ENCODE measurements at regions not wholly inside any gene's neighbourhood (a gene's known extent, or its start where the extent isn't known, plus 50 kb on each side); places are given as distances from the start of the nearest gene placed in this dataset.

DNA sequence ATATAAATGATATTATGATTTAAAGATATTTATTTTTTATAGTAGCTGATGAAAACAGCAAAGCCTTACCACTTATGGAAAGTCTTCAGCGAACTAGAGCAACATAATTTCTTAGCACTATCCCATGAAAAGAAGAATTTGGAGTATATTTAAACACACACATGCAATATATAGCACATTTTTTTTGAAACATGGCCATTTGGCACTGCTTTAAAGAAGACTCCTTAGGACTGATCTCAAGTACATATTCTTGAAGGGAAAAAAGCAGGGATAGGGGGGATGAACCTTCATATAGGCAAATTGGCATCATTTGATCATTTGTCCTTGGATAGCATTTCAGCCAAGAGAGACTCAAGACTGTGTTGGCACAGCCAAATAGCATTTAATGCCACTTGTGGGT is 193.3 kb downstream of the ANKRD50 start:
- H3K4me3 Mint-ChIP-seq, result no peak overlapping the region

DNA sequence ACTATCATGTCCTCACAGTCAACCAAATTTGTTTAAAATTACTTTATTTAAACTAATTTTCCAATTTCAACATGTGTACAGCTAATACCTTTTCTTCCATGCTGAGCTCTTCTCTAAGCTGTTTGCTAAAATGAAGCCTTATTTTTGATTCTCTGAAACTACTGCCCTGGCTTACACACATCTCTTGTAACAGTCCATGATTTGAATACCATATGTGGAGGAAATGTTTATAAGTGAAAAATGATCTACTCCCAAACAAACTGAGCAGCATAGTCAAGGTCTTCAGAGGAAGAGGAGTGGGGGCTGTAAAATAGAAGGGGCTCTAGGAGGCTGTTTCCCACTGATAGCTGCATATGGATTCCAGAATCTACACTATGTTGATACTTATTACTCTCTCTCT is 188.7 kb downstream of the ANKRD50 start:
- H3K36me3 Mint-ChIP-seq, result no peaks in the 10 kb centered on the region
- H3K9me3 Mint-ChIP-seq, result peaks cover 0 to 4% of the 10 kb centered on the region in 2 donors
- no peak for ATAC-seq (replicated peaks)

More for the DNA sequence above, 193.3 kb downstream of the ANKRD50 start:
- no peak for ATAC-seq (replicated peaks)
- H3K4me1 Mint-ChIP-seq, result no peaks in the 10 kb centered on the region
- peaks cover 0 to 4% of the 10 kb centered on the region in 2 donors for H3K9me3 Mint-ChIP-seq
- no peaks in the 10 kb centered on the region for H3K27me3 Mint-ChIP-seq
- H3K36me3 Mint-ChIP-seq, result no peaks in the 10 kb centered on the region
- no peak overlapping the region for H3K27ac Mint-ChIP-seq
- no peak for DNase-seq

DNA sequence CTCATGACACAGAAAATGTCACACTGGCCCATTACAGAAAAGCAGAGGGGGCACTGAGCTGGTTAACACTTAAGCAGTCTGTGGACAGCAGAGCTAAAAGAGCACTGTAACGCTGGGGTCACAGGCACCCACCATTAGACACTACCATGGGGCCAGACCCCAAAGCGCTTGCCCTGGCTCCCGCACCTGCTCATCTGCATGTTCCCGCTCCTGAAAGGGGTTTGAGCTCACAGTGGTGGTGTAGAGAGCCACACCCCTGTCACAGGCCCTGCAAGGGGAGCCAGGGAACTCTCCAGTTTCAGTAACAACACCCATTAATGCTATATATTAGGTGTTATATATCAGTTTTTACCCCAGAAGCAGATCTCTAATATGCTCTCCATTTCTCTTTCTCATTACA is 187.0 kb downstream of the ANKRD50 start:
- ATAC-seq (replicated peaks), result no peak
- no peak overlapping the region for H3K27ac Mint-ChIP-seq

More for the DNA sequence above, 188.7 kb downstream of the ANKRD50 start:
- Mint-ChIP-seq H3K4me3 (no peak overlapping the region), H3K4me1 (no peaks in the 10 kb centered on the region), H3K27me3 (no peaks in the 10 kb centered on the region), H3K27ac (no peak overlapping the region)
- no peak for DNase-seq

DNA sequence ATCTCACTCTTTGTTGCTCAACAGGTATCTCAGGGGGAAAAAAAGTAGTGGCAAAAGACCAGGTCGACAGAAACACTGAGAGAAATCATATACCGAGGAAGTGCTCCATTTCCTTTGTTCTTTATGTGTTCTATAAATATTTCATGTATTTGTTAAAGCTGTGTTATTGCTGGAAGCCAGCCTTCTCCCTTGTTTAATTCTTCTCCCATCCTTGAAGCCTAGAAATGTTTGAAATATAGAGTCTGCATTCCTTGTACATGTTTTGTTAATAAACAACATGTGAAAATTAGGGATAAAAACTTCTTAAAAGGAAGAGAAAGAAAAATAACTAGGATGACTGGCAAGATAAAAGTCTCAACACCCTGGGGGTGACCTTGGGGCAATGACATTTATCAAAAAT is 186.2 kb downstream of the ANKRD50 start:
- Mint-ChIP-seq H3K4me1 (no peaks in the 10 kb centered on the region), H3K4me3 (no peak overlapping the region), H3K27ac (no peak overlapping the region), H3K27me3 (no peaks in the 10 kb centered on the region), H3K9me3 (peaks cover 0 to 4% of the 10 kb centered on the region in 2 donors), H3K36me3 (no peaks in the 10 kb centered on the region)
- ATAC-seq (replicated peaks) (no peak), DNase-seq (no peak)

More for the DNA sequence above, 187.0 kb downstream of the ANKRD50 start:
- DNase-seq, result no peak
- Mint-ChIP-seq H3K27me3 (no peaks in the 10 kb centered on the region), H3K4me1 (no peaks in the 10 kb centered on the region), H3K9me3 (peaks cover 0 to 4% of the 10 kb centered on the region in 2 donors), H3K36me3 (no peaks in the 10 kb centered on the region), H3K4me3 (no peak overlapping the region)

DNA sequence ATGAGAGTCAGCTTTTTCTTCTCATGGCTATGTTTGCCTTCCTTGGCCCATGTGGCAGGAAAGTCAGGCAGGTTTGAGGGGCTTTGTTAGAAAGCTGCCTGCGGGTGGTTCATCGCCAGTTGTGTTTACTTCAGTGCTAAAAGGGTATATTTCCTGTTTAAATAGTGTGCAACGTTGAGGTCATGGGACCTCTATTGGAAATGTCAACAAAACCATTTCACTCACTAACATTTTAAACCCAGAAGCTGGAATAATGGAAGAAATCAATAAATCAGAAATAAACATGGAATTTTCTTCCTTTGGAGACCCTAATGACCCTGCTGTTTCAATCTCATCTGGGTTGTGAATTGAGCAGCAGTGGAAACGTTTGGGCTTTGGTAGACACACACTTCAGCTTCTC is 185.8 kb downstream of the ANKRD50 start:
- Mint-ChIP-seq H3K27ac (no peak overlapping the region), H3K9me3 (peaks cover 0 to 2% of the 10 kb centered on the region in 2 donors), H3K4me3 (no peak overlapping the region), H3K36me3 (no peaks in the 10 kb centered on the region), H3K27me3 (no peaks in the 10 kb centered on the region), H3K4me1 (no peaks in the 10 kb centered on the region)
- no peak for ATAC-seq (replicated peaks)
- no peak for DNase-seq

DNA sequence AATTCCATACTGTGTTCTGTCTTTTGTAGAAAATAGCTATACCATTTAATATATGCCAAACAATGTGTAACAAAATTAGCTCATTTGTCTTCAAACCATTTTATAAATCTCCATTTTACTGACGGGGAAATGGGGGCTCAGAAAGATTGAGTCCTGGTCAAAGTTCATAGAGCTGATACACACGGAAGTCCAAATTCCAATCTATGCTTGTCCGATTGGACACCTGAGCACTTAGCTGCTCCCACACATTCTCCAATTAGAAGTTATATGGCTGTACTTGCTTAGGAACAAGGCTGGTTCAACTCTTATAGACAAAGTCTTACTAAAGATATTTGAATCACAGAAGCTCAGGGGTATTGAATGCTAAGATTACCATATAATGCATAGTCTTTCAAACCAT is 185.2 kb downstream of the ANKRD50 start:
- Mint-ChIP-seq H3K4me3 (no peak overlapping the region), H3K9me3 (peaks cover 0 to under 1% of the 10 kb centered on the region in 2 donors), H3K36me3 (no peaks in the 10 kb centered on the region), H3K27me3 (no peaks in the 10 kb centered on the region), H3K4me1 (no peaks in the 10 kb centered on the region), H3K27ac (no peak overlapping the region)
- ATAC-seq (replicated peaks), result no peak
- DNase-seq, result no peak

DNA sequence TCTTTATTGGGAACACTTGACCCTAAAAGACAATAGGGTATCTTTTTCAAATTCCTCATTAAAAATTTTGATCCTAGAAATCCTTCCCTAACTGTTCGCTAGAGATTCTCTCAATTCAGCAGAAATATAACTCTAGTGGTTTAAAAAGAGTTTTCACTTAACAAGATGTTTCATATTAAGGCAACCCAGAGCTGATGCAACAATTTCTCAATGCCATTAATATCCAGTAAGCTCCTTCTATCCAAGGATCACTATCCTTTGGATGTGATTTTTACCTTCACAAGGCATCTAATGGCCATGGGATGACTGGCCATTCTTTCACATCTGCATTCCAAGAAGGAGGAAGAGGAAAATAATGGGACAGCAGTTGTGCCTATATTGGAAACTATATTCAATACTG is 183.4 kb downstream of the ANKRD50 start:
- no peaks in the 10 kb centered on the region for H3K4me1 Mint-ChIP-seq
- H3K9me3 Mint-ChIP-seq, result no peaks in the 10 kb centered on the region
- no peak for DNase-seq
- H3K36me3 Mint-ChIP-seq, result no peaks in the 10 kb centered on the region
- no peaks in the 10 kb centered on the region for H3K27me3 Mint-ChIP-seq
- no peak overlapping the region for H3K27ac Mint-ChIP-seq
- H3K4me3 Mint-ChIP-seq, result no peak overlapping the region
- no peak for ATAC-seq (replicated peaks)

DNA sequence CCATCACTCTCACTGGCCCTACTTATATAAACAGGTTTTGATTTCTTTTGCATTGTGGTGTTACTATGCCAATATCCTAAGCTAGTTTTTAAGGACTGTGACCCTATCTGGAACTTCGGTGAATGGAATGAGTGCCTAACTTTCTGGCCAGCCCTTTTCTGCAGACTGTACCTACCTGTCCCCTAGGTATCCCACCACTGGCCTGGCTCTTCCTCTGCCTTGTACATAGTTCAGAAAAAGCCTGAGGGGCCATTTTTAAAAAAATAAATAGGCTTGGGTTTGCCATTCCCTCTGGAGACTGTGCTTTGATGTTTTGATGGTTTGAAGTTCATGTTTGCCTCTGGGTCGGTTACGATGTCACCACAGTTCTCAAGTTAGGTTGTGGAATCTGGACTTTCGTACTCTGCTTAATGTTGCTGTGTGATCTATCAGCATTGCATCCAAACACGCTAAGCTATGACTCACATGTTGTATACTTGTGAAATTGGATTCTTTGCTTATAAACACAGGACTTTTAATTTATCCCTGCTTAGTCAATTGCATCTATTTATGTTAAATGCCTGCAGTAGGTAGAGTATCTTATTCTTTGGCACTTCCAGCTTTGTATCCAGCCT is 182.0 kb downstream of the ANKRD50 start:
- DNase-seq (no peak), ATAC-seq (replicated peaks) (no peak)
- H3K36me3 Mint-ChIP-seq, result no peaks in the 10 kb centered on the region
- H3K9me3 Mint-ChIP-seq, result no peaks in the 10 kb centered on the region
- H3K4me3 Mint-ChIP-seq, result no peak overlapping the region
- no peak overlapping the region for H3K27ac Mint-ChIP-seq
- H3K4me1 Mint-ChIP-seq, result no peaks in the 10 kb centered on the region
- H3K27me3 Mint-ChIP-seq, result no peaks in the 10 kb centered on the region

DNA sequence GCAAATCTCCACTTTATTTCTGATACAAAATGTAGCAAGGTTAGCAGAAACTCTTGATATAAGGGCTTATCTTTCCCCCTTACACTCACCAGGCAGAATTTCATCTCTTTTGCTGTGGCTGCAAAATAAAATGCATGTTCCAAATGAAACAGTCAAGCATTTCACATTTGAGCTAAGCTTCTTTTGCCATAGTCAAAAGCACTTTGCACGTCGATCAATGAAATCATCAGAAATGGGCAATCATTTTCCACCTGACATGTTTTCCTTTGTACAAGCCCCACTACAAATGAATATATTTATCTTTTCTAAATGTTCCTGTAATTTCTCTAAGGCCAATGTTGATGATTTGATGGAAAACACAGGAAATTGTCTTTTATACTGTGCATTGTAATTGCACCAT is 178.4 kb downstream of the ANKRD50 start:
- Mint-ChIP-seq H3K27me3 (no peaks in the 10 kb centered on the region), H3K9me3 (no peaks in the 10 kb centered on the region), H3K27ac (no peak overlapping the region), H3K4me3 (no peak overlapping the region), H3K4me1 (no peaks in the 10 kb centered on the region), H3K36me3 (no peaks in the 10 kb centered on the region)
- DNase-seq, result no peak
- no peak for ATAC-seq (replicated peaks)

DNA sequence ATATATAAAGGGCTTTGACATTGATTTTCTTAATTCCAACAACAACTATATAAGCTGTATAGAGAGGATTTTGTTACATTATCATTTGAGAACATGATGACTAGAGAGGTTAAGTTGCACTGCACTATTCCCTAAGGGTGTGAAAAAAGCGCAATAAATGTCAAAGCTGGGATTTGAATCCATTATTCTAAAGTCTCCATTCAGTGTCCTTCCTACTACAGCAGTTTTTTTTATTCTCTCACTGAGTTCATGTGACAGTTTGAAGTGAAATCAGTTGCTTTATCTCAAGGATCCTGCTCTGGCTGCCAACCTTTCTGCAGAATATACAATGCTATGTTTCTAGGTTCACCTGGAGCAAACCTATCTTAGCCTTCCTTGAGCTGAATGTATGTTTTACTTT is 177.5 kb downstream of the ANKRD50 start:
- Mint-ChIP-seq H3K27me3 (no peaks in the 10 kb centered on the region), H3K36me3 (no peaks in the 10 kb centered on the region), H3K4me3 (no peak overlapping the region), H3K9me3 (no peaks in the 10 kb centered on the region), H3K27ac (no peak overlapping the region), H3K4me1 (no peaks in the 10 kb centered on the region)
- no peak for DNase-seq
- no peak for ATAC-seq (replicated peaks)

DNA sequence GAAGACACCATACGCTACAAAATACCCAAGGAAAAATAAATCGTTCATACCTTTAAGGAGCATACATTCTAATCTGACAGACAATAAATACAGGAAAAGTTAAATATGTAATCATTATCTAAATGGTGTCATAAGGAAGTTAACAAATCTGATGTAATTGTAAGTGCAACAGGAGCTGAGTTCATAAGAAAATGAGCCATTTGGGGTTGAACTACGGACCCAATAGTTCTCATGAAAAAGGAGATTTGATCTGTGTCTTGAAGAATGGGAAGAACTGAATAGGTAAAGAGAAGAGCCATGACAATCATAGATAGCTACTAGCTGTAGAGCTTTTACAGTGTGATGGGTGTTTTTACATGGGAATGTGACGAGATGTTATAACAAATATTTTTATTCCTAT is 175.6 kb downstream of the ANKRD50 start:
- Mint-ChIP-seq H3K4me1 (no peaks in the 10 kb centered on the region), H3K27me3 (no peaks in the 10 kb centered on the region), H3K4me3 (no peak overlapping the region), H3K36me3 (no peaks in the 10 kb centered on the region), H3K27ac (no peak overlapping the region), H3K9me3 (no peaks in the 10 kb centered on the region)
- DNase-seq (no peak), ATAC-seq (replicated peaks) (no peak)

DNA sequence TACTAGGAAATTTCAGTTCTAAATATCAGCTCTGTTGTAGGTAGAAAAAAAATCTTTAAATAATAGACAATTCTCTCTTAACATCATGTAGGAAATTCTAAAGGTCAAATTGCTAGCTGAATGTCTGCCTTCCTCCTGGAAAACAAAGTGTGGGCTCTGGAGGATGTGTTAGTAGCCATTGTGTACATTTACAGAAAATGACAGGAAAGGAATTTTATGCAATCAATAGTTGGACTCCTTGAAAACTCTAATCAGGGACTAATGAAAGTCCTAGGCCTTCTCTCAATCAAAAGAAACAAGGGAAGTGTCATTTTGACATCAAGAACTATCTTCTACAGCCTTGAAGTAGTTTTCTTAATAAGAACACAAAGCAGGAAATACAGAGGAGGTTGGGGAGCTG is 174.6 kb downstream of the ANKRD50 start:
- DNase-seq (no peak), ATAC-seq (replicated peaks) (no peak)
- Mint-ChIP-seq H3K9me3 (no peaks in the 10 kb centered on the region), H3K27ac (no peak overlapping the region), H3K27me3 (no peaks in the 10 kb centered on the region), H3K36me3 (no peaks in the 10 kb centered on the region), H3K4me3 (no peak overlapping the region), H3K4me1 (no peaks in the 10 kb centered on the region)

DNA sequence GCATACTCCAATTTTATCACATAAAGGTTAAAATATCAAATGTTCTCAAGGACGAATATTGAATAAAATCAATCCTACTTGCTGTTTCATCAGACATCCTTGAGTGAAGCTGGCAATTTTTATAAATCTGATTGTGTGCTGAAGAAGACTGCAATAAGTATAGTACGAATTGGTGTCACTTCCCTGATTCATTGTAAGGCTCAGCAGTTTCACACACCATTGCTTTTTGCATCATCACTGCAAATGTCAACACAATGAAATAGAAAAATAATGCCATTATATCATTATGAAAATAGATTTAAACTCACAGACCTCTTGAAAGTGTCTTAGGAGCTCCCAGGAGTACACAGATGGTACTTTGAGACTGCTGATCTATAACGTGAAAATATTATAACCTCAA is 172.5 kb downstream of the ANKRD50 start:
- Mint-ChIP-seq H3K4me1 (no peaks in the 10 kb centered on the region), H3K27ac (no peak overlapping the region), H3K9me3 (no peaks in the 10 kb centered on the region), H3K36me3 (no peaks in the 10 kb centered on the region), H3K4me3 (no peak overlapping the region), H3K27me3 (no peaks in the 10 kb centered on the region)
- DNase-seq, result no peak
- no peak for ATAC-seq (replicated peaks)

DNA sequence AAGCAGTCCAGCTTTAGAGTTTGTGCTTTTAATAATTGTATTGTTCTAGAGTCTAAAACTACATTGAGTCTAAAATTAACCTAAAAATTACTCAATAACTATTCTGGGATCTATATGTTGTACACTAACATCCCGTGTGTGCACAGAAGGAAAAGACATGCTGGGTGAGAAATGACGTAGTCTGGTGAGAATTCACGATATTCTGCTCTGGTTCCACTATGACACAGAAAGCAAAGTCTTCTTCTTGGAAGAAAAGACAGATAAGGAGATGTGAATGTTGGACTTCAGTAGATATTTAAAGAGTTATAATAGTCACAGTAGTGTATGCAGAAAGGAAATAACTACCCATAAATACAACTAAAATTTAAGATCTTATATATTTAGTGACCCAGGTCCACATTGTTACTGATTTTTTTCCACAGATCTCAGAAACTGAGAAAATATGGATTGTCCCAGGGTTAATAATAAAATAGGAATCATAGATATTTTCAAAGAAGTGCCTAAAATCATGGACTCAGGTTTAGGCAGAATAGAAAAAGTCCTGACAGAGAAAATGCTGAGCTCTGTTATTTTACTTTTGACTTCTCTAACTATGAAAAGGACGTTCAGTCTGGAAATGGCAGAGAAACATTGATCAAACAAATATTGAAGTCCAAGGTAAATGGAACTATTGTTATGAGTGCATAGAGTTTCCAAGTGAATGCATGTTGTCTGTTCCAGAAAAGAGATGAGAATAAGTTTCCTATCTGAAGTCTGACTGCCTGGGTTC is 170.7 kb downstream of the ANKRD50 start:
- Mint-ChIP-seq H3K4me3 (no peak overlapping the region), H3K9me3 (no peaks in the 10 kb centered on the region), H3K4me1 (no peaks in the 10 kb centered on the region), H3K36me3 (no peaks in the 10 kb centered on the region), H3K27ac (no peak overlapping the region), H3K27me3 (no peaks in the 10 kb centered on the region)
- ATAC-seq (replicated peaks) (no peak), DNase-seq (no peak)

DNA sequence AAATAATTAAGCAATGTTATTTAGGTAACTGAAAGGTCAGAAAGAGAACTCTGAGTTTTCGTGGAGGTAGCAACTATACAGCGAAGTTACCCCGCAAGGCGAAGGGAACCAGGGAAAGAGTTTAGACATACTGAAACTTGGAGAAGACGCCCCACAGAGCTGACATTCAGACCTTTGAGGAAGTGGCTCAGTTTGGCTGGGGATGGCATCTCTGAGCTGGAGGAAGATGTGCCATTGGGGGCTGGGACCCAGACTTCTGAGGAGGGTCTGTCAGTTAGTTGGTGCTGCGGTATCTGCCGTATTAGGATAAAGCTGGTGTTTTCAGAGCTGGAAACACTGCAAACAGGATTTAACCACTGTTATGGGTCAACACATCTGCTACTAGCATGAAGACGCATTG is 156.6 kb downstream of the ANKRD50 start:
- Mint-ChIP-seq H3K27ac (no peak overlapping the region), H3K36me3 (no peaks in the 10 kb centered on the region), H3K27me3 (no peaks in the 10 kb centered on the region), H3K4me1 (no peaks in the 10 kb centered on the region), H3K9me3 (peaks cover 0 to 4% of the 10 kb centered on the region in 2 donors), H3K4me3 (no peak overlapping the region)
- ATAC-seq (replicated peaks) (no peak), DNase-seq (no peak)
